Right lobe of liver (tissue), 6 donors: ENCODE measurements at regions not wholly inside any gene's neighbourhood (a gene's known extent, or its start where the extent isn't known, plus 50 kb on each side); places are given as distances from the start of the nearest gene placed in this dataset.

ENCODE experiments used
- ATAC-seq, 4 donors: fragments of 200-7000 bp; cut with Tn5 transposase; one replicate each; pipeline ENCODE4 v1.9.1; 2020; ENCODE audit warnings: mild to moderate bottlenecking in 4 of 4, moderate library complexity in 4 of 4
- DNase-seq, 3 donors: peaks; one replicate each; pipeline ENCODE4 v3.0.0-alpha.2; 2020
- H3K27ac ChIP-seq, 3 donors: fragments of 200-600 bp; one replicate each; pipeline ENCODE4 v1.8.0; 2022
- H3K27me3 ChIP-seq, 2 donors: fragments of 200-600 bp; one replicate each; pipeline ENCODE4 v1.8.0; 2022
- H3K36me3 ChIP-seq, 4 donors: fragments of 200-600 bp; sonication (generic) in 1 of 4; one replicate each; pipeline versions ENCODE4 v1.5.1 to v1.8.0; 2017 to 2022; ENCODE audit warnings: control low read depth in 1 of 4
- H3K4me1 ChIP-seq, 4 donors: fragments of 200-600 bp; sonication (generic) in 1 of 4; one replicate each; pipeline versions ENCODE4 v1.5.1 to v1.8.0; 2017 to 2022; ENCODE audit warnings: control low read depth in 1 of 4
- H3K4me3 ChIP-seq, 3 donors: fragments of 200-600 bp; one replicate each; pipeline ENCODE4 v1.8.0; 2022
- H3K9me3 ChIP-seq, 4 donors: fragments of 200-600 bp; sonication (generic) in 1 of 4; one replicate each; pipeline versions ENCODE4 v1.5.1 to v1.8.0; 2017 to 2022; ENCODE audit warnings: control low read depth in 1 of 4
- POLR2A ChIP-seq: fragments of 450-650 bp; IDR thresholded peaks from one replicate; pipeline ENCODE4 v1.6.1; 2017; ENCODE audit warnings: antibody characterized with exemption, mild to moderate bottlenecking
- WGBS: methylation state at CpG from one replicate; pipeline ENCODE4 v1.1.6; 2018; ENCODE audit warnings: low coverage, low lambda C conversion rate; ENCODE audit not compliant: insufficient coverage; ENCODE audit errors: missing lambda C conversion rate; 5-methylcytosine and 5-hydroxymethylcytosine counted together
- intact Hi-C, 2 donors: fragments of 100-400 bp; cut with DNase I; formaldehyde crosslinking; loops; one replicate each; pipeline versions ENCODE4 v1.11.2 to v1.14.1; 2022
- TF ChIP-seq, protein P1 (sequence below), 4 donors: fragments of 200-600 bp in 3 of 4; fragments of 450-650 bp in 1 of 4; IDR thresholded peaks; one replicate each; pipeline versions ENCODE4 v1.5.1 to v1.8.0; 2016 to 2022; ENCODE audit warnings: antibody characterized with exemption in 4 of 4, mild to moderate bottlenecking in 2 of 4
- donor health status: DM: no; HTN: yes; CAD: no.
- donor health status: DM: no; HTN: no; CAD: no.
- donor health status: DM: no; HTN: no; CAD: no.
- donor health status: DM: no; HTN: yes; CAD: no.
- donor health status: DM: no; HTN: yes; CAD: no.

DNA sequence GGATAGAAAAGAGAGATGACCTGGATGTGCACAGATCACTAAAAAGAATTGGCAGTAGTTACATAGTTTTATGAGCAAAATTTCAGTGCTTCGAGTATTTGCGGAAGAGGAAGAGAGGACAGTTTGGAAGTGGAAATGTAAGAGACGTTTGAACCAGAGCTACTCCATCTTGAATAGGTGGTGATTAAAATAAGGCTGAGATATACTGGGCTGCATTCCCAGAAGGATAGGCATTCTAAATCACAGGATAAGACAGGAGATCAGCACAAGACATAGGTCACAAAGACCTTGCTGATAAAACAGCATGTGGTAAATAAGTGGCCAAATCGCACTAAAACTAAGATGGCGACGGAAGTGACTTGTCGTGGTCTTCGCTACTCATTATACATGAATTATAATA is 453.3 kb downstream of the COL11A1 start:
- intact Hi-C loops, result no loop called here
- H3K27me3 ChIP-seq, result no peaks in the 10 kb centered on the region
- DNase-seq, result no peak
- H3K27ac ChIP-seq, result no peak overlapping the region
- no peaks in the 10 kb centered on the region for H3K36me3 ChIP-seq
- H3K4me1 ChIP-seq, result no peaks in the 10 kb centered on the region
- H3K9me3 ChIP-seq, result no peaks in the 10 kb centered on the region
- no peak overlapping the region for H3K4me3 ChIP-seq
- TF ChIP-seq, protein P1, sequence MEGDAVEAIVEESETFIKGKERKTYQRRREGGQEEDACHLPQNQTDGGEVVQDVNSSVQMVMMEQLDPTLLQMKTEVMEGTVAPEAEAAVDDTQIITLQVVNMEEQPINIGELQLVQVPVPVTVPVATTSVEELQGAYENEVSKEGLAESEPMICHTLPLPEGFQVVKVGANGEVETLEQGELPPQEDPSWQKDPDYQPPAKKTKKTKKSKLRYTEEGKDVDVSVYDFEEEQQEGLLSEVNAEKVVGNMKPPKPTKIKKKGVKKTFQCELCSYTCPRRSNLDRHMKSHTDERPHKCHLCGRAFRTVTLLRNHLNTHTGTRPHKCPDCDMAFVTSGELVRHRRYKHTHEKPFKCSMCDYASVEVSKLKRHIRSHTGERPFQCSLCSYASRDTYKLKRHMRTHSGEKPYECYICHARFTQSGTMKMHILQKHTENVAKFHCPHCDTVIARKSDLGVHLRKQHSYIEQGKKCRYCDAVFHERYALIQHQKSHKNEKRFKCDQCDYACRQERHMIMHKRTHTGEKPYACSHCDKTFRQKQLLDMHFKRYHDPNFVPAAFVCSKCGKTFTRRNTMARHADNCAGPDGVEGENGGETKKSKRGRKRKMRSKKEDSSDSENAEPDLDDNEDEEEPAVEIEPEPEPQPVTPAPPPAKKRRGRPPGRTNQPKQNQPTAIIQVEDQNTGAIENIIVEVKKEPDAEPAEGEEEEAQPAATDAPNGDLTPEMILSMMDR (IDR thresholded peaks at IDR 0.05), result no peak
- TF ChIP-seq POLR2A, result no peak
- WGBS, result 69% methylated on average over 8 of the region's 8 CpGs
- no peak for ATAC-seq

DNA sequence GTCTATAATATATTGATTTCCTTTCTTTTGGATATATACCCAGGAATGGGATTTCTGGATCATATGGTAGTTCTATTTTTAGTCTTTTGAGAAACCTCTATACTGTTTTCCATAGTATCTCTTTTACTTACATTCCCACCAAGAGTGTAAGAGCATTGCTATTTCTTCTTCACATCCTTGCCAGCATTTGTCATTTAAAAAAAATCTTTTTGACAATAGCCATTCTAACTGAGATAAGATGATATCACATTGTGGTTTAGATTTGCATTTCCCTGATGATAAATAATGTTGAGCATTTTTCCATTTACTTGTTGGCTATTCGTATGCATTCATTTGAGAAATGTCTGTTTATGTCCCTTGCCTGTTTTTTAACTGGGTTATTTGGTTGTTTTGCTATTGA is 467.4 kb downstream of the COL11A1 start:
- 20% methylated on average over 1 of the region's 1 CpG for WGBS
- Histone ChIP-seq H3K27ac (no peak overlapping the region), H3K4me1 (peaks cover 0 to 2% (median 0%) of the 10 kb centered on the region in 4 donors), H3K4me3 (no peak overlapping the region), H3K27me3 (no peaks in the 10 kb centered on the region), H3K36me3 (no peaks in the 10 kb centered on the region), H3K9me3 (no peaks in the 10 kb centered on the region)
- intact Hi-C loops, result no loop called here
- no peak for DNase-seq
- ATAC-seq, result no peak
- TF ChIP-seq, protein P1 (IDR thresholded peaks at IDR 0.05), result no peak
- no peak for TF ChIP-seq POLR2A

DNA sequence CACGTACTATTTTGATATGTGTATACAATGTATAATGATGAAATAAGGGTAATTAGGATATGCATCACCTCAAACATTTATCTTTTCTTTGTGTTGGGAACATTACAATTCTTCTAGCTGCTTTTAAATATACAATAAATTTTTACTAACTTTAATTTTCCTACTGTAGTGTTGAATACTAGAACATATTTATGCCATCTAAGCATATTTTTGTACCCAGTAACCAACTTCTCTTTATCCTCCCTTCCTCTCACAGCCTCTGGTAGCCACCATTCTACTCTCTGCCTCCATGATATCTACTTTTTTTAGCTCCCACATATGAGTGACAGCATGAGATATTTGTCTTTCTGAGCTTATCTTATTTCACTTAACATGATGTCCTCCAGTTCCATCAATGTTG is 468.0 kb downstream of the COL11A1 start:
- peaks cover 0 to 2% (median 0%) of the 10 kb centered on the region in 4 donors for H3K4me1 ChIP-seq
- H3K27me3 ChIP-seq, result no peaks in the 10 kb centered on the region
- intact Hi-C loops, result no loop called here
- no peak for ATAC-seq
- DNase-seq, result no peak
- TF ChIP-seq POLR2A, result no peak
- TF ChIP-seq, protein P1 (IDR thresholded peaks at IDR 0.05), result no peak
- WGBS, result 54% methylated on average over 1 of the region's 1 CpG
- no peak overlapping the region for H3K27ac ChIP-seq
- H3K4me3 ChIP-seq, result no peak overlapping the region
- no peaks in the 10 kb centered on the region for H3K9me3 ChIP-seq
- no peaks in the 10 kb centered on the region for H3K36me3 ChIP-seq

DNA sequence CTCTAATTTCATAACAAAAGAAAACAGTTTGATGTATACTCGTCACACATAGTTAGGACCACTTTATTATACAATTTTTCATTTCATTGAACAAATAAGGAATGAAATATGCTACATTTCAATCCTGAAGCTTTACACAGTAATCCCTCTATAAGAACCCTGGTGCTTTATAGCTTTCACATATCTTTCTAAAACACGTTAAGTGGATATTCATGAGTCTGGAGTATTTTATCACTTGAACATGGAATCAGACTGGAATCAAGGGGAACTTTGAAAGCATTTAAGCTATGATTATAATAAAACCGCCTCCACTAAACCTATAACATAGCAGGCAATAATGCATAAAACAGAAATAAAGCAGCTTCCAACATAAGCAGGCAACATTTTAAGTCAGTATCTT is 476.6 kb downstream of the COL11A1 start:
- TF ChIP-seq POLR2A, result no peak
- TF ChIP-seq, protein P1 (IDR thresholded peaks at IDR 0.05), result no peak
- ATAC-seq (no peak), DNase-seq (no peak)
- no peaks in the 10 kb centered on the region for H3K4me1 ChIP-seq
- intact Hi-C loops, result no loop called here
- no peaks in the 10 kb centered on the region for H3K9me3 ChIP-seq
- H3K4me3 ChIP-seq, result no peak overlapping the region
- WGBS, result 36% methylated on average over 3 of the region's 3 CpGs
- no peak overlapping the region for H3K27ac ChIP-seq
- H3K27me3 ChIP-seq, result no peaks in the 10 kb centered on the region
- H3K36me3 ChIP-seq, result no peaks in the 10 kb centered on the region

DNA sequence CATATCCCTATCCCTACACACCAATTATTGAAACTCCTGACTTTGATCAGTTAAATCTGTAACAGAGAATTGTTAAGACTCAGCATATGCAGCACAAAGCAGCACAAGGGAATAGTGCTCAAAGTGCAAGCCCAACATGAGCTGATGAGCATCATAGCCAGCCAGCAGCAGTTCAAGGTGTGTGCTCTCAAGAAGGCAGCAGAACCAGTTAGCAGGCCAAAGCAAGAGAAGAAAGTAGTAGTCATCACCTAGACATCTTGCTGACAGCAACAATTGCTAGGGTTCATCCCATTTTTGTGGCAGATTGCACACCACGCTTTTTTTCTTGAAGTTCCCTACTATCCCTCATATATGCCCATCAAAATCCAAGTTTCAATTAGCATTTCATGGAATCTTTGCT is 478.3 kb downstream of the COL11A1 start:
- Histone ChIP-seq H3K4me1 (no peaks in the 10 kb centered on the region), H3K27me3 (no peaks in the 10 kb centered on the region)
- 50% methylated on average over 1 of the region's 1 CpG for WGBS

More for the DNA sequence above, 478.3 kb downstream of the COL11A1 start:
- TF ChIP-seq, protein P1 (IDR thresholded peaks at IDR 0.05), result no peak
- TF ChIP-seq POLR2A, result no peak
- H3K4me3 ChIP-seq, result no peak overlapping the region
- DNase-seq (no peak), ATAC-seq (no peak)
- H3K36me3 ChIP-seq, result no peaks in the 10 kb centered on the region
- no peak overlapping the region for H3K27ac ChIP-seq
- H3K9me3 ChIP-seq, result no peaks in the 10 kb centered on the region
- intact Hi-C loops, result no loop called here
